Ecto neural progenitor cell (in vitro differentiated cells): ENCODE measurements at regions not wholly inside any gene's neighbourhood (a gene's known extent, or its start where the extent isn't known, plus 50 kb on each side); places are given as distances from the start of the nearest gene placed in this dataset.

Source experiments
- DNase-seq: peaks from one replicate; pipeline ENCODE4 v3.0.0-alpha.2; 2018; ENCODE audit warnings: low spot score

DNA sequence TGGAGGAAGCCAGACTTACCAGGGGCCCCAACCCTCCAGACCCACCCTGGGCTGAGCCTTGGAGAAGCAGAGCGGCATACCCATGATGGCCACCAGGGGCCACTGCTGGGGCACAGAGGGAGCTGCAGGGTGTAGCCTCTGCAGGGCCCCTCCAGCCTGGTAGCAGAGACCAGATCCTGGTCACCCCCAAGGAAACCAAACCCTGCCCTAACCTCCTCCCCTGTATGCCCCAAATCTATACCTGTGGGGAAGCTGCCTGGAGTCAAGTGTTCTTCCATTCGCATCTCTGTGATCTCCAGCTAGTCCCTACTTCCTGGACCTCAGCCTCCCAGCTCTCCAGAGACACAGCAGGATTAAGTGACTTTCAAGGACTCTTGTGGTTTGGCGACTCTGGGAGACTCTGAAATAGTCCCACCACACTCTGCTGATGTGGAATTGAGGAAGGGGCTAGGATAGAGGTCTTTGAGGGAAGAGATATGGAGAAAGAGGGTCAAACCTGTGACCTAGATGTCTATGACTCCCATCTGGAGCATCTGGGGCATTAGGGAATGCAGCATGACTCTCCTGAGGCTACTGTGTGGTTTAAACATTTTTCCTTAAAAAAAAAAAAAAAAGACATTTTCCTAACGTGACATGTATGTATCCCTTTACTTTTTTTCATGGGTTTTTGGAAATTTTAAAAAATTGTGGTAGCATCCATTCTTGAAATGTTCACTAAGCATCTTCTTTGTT, 119.2 kb upstream of the IPO9 start:
- DNase-seq: peak; percentile 84

DNA sequence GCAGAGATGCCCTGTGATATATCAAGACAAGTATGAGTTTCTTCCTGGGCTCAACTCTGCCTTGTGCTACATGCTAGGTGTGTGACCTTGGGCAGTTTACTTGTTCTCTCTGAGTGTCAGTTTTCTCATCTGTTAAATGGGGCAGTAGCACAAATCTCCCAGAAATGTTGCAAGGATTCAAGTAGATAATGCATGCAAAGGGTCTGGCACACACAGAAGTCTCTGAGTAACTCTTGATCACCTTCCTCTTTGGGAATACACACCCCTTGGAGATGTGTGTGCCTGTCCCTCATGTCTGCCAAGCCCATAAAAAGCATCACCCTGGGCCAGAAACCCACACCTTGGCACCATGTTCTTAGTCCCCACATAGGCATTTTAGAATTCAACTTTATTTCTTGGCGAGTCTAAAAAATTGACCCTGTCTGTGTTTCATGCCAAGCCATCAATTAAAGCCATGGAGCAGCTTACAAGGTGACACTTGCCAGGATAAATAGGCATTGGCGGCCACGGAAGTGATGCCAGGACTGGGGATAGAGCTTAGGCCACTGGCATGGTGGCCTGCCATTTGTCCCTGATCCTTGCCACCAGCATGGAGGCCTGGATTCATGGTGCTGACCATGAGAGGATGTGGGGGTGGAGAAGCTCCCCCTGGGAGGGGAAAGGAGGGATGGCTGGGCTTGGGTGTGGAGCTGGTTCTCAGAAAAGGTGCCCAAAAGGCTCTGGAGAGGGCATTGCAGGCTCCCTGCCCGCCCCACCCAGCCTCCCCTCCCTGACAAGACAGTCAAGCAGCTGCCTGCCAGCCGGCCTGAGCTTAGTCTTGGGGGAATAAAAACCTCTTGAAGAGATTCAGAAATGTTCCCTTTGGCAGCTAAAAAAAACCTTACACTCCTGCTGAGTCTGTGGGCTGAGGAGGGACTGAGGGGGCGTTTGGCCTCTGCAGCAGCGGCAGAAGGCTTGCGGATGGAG, 118.0 kb upstream of the IPO9 start:
- no peak for DNase-seq

DNA sequence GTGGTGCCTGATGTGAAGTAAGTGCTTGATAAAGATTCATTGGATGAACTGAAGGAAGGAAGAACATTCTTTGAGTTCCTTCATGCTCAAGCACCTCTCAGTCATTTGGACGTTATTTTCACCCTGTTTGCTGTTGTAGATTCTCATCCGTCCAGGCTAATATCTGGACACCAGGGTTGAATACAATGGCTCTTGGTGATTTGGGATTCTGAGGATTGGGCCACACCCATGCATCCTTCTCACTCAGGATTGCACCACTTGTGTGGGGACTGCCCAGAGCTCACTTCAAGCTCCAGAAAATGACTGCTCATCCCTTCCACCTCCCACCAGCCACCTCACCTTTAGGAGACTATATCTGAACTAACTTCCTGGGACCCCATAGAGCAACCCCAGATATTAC, 117.1 kb upstream of the IPO9 start:
- no peak for DNase-seq

DNA sequence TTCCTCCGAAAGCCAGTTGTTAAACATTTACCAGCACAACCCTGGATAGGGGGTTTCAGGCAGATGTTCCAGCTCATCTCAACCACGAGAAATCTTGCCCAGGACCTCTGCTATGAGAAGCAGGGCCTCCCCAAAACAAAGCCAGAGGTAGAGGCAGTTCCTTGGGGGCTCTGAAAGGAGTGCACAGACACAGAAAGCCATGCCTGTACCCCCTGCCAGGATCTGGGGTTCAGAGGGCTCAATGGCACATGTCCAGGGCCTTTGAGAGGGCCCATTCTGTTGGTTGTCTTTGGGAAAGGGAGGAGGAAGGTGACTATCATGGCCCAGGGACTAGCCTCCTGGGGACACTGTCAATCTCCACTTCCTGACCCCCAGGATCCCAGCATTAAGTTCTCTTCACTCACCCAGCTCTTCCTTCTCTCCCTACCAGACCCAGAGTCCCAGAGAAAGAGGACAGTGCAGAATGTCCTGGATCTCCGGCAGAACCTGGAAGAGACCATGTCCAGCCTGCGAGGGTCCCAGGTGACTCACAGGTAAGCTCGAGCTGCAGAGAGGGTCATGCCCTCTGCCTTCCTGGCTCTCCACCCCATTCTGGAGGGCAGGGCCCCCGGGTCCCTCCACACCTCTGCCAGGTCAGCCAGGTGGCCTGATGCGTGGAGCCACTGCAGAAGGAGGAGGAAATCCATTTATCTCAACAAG, 116.4 kb upstream of the IPO9 start:
- DNase-seq: no peak

DNA sequence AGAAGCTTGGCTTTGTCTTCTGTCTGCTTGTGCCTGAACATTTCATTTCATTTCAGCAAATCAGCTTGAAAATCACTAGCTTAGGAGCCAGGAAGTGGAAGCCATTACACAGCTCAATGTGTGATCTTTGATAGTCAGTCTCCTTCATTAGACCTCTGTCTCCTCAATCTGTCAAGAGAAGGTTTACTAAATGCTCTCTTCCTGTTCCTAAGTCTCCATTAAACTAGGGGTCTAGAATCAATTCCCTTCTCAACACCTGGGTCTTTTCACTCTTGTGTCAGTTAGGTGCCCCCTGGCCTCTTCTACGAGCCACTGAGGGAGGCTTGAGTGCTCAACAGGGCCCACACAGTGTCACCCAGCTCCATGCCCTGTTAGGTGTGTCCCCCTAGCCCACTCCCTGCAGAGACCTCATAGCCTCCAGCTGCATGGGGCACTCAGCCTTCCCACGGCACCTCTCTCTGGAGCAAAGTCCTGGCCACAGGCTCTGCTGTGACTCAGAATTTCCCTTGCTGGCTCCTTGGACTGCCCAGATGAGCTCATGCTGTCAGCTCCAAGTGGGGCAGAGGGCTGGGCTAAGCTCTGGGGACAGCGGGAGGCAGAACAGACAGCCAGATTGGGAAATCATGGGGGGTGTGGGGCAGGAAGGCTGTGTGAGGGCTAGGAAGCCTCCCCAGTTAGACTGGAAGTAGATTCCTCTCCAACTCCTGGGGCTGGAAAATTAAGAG, 115.7 kb upstream of the IPO9 start:
- DNase-seq: no peak

DNA sequence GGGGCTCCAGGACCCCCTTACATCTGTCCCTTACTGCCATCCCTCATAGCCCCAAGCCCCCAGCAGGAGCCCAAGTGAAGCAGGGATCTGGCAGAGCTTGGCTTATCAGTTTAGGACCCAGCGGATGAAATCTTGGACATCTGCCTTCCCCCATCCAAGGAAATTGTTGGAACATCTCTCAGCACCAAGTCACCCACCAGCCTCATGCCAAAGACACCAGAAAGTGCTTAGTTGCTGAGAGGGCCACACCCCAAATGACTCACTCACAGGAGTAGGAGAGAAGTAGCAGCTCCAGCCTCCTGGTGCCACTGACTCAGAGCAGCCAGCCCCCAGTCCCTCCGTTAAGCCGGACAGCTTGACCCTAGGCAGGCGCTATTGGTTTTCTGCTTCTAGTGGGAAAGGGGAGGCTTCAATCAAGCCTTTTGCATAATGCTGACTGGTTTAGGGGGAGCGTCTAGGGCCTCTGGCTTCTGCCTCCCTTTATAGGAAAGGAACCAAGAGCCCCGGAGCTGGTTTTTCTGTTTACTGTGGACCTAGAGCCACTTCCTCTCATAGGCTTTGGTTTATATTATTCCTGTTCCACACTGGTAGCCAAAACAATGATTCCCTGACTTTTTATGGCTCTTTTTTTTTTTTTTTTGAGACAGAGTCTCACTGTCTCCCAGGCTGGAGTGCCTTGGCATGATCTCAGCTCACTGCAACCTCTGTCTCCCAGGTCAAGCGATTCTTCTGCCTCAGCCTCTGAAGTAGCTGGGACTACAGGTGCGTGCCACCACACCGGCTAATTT, 114.2 kb upstream of the IPO9 start:
- no peak for DNase-seq

DNA sequence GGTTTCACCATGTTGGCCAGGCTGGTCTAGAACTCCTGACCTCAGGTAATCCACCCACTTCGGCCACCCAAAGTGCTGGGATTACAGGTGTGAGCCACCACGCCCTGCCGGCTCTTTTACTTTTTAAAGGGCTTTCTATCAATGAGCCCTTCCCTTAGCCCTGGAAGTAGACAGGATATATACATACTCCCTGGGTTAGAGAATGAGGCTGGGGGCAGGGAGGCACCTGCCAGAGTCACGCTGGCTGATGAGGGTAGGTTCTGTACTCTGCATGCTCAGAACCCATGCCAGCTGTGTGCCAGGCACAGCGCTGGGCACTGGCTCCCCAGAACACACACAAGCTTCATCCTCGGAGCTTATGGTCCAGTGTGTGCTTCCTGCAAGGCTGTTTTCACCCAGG, 113.6 kb upstream of the IPO9 start:
- DNase-seq: no peak

DNA sequence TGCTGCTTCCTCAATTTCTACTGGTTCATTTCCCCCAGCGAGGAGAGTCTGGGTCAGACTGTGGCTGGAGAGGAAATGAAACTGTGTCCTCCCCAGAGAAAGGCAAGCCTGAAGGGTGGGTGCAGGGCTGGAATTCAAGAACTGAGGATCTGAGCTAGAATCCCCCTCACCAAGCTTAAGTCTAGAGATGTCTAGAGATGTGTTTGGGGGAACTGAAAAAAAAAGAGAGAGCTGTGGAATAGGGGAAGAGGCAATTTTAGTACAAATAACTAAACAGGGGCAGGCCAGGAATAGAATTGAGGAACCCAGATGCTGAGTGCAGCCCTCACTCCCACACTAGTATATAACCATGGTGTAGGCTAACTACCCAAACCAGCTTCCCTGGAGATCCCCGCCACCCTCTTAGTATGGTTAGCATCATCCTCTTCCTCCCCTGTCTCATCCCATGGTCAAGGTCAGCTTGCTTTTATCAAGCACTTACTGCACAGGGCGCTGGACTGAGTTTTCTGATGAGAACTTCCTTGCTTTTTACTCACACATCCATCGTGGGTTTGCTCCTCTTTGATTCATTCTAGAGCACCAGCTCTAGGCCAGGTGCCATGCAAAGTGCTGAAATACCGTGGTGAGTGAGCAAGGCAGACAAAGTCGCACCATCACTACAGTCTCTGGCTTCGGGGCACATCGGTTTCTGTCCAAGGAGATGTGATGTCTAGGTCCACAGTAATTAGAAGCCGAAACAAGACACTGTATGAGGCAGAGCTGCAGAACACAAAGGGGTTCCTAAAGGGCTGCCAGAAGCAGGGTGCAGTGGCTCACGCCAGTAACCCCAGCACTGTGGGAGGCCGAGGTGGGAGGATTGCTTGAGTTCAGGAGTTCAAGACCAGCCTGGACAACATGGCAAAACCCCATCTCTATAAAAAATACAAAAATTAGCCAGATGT, 112.9 kb upstream of the IPO9 start:
- no peak for DNase-seq

DNA sequence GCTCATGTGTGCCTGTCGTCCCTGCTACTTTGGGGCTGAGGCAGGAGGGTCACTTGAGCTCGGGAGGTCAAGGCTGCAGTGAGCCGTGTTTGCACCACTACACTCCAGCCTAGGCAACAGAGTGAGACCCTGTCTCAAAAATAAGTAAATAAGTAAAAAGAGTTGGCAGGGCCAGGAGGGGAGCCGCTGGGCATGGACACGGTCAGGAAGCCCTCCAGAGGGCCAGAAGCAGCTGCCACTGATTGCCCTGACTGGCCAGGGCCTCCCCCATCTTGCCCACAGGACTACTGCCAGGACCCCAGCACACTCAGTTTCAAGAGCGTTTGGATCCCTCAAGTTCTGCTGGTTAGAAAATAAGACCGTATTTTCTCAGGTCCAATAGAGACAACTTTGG, 112.2 kb upstream of the IPO9 start:
- DNase-seq: no peak

DNA sequence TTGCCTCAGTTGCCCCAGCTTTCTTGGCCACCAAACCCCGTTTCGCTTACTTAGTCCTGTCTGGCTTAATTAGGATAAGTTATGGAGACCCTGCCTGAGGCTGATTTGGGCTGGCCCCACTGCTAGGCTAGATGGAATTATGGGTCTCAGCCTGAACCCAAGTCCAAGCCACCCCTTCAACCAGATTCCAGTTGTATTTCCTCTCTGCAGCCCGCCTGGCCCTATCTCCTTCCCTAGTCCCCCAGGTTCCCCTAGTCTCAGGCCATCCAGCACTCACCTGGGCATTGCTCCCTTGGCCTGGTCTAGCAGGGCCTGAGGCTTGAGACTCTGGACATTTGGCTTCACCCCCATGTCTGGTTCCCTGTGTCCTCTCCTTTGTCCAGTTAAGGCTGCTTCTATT, 111.7 kb upstream of the IPO9 start:
- DNase-seq: no peak

DNA sequence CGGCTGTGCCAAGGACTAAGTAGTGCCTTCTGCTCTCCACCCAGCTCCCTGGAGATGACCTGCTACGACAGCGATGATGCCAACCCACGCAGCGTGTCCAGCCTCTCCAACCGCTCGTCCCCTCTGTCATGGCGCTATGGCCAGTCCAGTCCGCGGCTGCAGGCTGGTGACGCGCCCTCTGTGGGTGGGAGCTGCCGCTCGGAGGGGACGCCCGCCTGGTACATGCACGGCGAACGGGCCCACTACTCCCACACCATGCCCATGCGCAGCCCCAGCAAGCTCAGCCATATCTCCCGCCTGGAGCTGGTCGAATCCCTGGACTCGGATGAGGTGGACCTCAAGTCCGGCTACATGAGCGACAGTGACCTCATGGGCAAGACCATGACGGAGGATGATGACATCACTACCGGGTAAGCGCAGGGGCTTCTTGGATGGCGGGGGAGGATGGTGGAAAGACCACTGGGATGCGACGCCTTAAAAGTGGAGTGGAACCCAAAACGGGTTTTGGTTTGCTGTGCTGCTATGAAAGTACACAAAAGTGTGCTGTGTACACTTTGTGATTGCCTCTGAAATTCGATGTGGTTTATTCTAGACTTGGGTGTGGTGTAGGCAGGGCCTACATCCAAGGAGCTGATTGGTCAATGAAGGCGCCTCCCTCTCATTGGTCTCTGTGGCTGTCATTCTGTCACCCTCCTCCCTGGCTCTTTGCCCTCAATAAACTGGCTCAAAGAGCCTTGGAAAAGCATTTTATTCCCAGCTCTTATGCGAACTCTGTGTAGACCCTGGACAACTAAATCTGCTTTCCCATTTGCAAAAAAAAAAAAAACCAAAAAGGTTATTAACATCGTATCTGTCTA, 110.4 kb upstream of the IPO9 start:
- no peak for DNase-seq

DNA sequence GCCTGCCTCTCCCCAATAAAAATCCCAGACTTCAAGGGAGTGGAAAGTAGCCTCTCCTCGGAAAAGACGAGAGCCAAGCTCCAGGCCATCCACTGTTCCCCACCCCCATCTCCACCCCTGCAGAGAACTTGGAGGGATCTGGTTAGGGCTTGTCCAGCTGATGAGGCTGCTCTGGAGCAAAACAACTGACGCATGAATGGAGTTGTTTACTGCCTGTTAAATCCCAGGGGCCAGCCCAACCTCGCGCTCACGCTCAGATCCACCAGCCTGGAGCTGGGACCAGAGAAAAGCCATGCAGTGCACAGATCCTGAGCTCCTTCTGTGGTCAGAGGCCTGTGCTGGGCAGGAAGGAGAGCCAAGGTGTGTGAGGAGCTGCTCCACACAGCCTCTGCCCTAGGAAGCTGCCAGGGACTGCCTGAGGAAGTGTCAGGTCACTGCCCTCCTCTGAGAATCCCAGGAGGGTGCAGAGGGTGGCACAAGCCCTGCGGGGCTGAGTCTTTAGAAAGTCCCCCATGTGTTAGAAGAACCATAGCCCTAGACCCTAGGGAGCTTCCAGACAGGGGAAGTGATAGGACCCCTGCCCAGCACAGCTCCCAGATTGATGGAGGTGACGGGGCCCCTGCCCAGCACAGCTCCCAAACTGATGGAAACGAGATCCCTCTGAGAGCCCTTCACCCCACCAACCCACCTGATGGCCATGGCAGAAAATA, 109.0 kb upstream of the IPO9 start:
- DNase-seq: peak; percentile 71

DNA sequence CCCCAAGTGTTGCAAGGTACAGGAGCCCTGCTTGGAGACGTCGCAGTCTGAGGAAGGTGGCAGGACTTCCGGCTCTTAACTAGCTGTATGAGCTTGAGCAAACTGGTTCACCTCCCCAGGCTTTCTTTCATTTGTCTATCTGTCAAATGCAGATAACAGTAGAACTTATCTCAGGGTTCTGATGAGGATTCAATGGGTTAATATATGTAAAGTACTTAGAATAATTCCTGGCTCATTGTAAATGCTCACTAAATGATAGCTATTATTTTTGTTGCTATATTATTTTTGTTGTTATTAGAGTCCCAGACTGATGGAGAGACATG, 108.5 kb upstream of the IPO9 start:
- no peak for DNase-seq

DNA sequence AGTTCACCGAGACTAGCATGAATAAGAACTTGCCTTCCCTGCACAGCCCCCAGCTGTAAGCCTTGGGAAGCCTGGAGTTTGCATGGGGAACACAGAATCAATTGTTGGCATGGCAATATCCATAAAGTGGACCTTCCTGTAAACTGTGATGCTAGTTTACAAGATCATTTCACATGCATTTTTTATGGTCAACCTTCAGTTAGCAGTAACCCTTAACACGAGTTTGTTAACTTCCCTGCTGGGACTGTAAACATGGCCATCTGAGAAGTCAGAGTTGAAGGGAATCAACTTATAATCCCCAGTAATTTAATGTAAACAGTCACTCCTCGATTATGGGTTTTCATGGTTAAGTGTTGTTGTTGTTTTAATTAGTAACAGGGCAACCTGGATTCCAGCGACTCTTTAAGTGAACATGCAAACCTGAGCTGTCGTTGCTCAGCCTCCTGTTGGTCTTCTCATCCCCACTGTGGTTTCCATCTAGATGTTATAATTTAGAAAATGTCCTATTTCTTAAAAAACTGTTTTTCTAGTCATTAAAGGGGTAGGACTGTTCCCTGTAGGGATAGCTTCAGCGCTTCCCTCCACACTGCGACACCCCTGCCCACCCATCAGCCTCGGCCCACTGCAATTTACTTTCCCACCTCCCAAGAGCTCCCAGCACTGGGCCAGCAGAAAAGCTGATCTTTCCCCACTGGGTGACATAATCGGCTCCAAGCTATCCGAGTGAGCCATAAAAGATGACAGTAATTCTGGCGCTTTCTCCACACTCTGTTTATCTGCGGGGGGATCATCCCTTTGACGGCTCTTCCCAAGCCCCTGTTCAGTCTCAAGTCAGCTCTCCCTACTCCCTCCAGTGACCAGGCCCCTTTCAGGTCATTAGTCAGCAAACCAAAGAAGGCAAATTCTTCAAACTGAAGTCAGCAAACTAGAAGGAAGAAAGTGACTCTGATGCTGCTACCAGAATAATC, 107.6 kb upstream of the IPO9 start:
- no peak for DNase-seq

DNA sequence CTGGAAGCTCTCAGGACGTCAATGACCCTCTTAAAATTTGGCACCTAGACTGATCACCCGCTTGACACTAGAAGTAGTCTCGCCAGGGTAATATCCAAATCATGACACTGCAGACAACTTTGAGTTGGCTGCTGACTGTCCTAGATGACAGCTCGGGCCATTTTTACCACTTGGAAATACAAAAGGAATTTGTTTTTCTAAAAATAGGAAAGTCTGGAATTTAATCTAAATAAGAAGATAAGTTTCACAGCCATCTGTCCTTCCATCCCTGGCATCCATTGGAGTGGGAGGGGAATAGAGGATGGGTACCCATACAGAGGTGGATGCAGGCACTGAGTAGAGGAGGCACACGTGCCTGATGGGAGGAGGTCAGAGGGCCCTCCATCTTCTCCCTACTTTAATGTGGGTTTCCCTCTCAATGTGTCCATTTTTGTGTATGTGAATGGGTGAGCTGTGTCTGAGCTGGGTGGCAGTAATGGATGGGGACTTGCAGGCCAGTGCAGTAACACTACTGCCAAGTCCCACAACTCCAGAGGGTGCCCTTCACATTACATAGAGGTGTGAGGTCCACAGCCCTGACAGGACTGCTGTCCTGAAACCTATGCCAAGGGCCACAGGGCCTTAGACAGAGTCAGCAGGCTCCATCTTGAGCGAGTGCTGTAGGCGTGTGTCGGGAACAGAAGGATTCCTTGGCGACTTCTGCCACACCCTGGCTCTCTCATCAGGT, 104.8 kb upstream of the IPO9 start:
- no peak for DNase-seq

DNA sequence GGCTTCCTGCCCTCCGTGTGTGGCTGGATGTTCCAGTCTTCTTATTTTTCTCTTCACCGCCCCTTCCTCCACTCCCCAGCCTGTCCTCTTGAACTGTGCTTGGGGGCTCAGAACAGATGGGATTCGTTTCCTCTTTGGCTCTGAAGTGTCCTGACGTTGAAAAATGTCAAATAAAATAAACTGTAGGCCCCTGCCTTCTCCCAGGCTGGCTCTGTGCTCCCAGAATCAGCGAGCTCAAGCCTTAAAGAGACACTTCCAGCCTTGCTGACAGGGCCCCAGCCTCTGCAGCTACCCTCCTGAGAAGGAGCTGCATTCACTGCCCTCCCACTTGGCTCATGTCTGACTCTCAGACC, 104.2 kb upstream of the IPO9 start:
- no peak for DNase-seq

DNA sequence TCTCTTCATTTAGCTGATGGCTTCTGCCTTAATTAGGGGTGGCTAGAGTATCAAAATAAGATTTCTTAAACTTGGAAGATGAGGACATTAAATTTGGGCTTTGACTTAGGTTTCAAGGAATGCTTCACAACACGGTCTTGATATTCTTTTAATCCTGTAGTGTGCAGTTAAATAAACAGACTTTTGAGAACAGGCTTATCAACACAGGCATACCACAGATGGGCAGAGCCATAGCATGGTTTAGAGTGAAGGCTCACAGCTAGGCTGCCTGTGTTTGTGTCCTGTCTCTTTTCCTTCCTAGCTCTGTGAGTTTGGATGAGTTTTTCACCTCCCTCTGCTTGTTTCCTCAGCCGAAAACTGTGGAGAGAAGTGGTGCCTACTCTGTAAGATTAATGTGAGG, 102.3 kb upstream of the IPO9 start:
- DNase-seq: no peak
